HCT116 (cell line): ENCODE measurements at regions not wholly inside any gene's neighbourhood (a gene's known extent, or its start where the extent isn't known, plus 50 kb on each side); places are given as distances from the start of the nearest gene placed in this dataset.

Experiments
- EGR1 ChIP-seq: IDR thresholded peaks from 2 replicates; pipeline ENCODE4 v1.6.1; 2012; ENCODE audit warnings: low read depth
- SRF ChIP-seq: IDR thresholded peaks from 2 replicates; pipeline ENCODE4 v1.6.1; 2012; ENCODE audit warnings: low read depth
- TF ChIP-seq, protein P1 (sequence below), 3 experiments: fragments of 200-600 bp in 1 of 3; sonication (generic) in 1 of 3; IDR thresholded peaks in 2 of 3; conservative IDR thresholded peaks in 1 of 3; 2 replicates each; pipeline ENCODE4 v1.5.1; 2012 to 2017; ENCODE audit warnings: low read depth in 2 of 3, low read length in 2 of 3, antibody characterized with exemption in 1 of 3, borderline replicate concordance in 1 of 3, control low read depth in 1 of 3, mild to moderate bottlenecking in 1 of 3, mixed read lengths in 1 of 3, mixed run types in 1 of 3, moderate library complexity in 1 of 3; ENCODE audit not compliant: insufficient read depth in 1 of 3

GRCh38 chr1:214141486-214141885 is 139.5 kb upstream of the SMYD2 start:
- TF ChIP-seq EGR1 (no peak), SRF (no peak)
- TF ChIP-seq, protein P1, sequence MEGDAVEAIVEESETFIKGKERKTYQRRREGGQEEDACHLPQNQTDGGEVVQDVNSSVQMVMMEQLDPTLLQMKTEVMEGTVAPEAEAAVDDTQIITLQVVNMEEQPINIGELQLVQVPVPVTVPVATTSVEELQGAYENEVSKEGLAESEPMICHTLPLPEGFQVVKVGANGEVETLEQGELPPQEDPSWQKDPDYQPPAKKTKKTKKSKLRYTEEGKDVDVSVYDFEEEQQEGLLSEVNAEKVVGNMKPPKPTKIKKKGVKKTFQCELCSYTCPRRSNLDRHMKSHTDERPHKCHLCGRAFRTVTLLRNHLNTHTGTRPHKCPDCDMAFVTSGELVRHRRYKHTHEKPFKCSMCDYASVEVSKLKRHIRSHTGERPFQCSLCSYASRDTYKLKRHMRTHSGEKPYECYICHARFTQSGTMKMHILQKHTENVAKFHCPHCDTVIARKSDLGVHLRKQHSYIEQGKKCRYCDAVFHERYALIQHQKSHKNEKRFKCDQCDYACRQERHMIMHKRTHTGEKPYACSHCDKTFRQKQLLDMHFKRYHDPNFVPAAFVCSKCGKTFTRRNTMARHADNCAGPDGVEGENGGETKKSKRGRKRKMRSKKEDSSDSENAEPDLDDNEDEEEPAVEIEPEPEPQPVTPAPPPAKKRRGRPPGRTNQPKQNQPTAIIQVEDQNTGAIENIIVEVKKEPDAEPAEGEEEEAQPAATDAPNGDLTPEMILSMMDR (IDR thresholded peaks at IDR 0.05 in 2 of 3, conservative IDR thresholded peaks at IDR 0.05 in 1 of 3; ENCODE audit: borderline replicate concordance in 1 of 3, insufficient read depth in 1 of 3, low read depth in 2 of 3, low read length in 2 of 3): no peak
